B cell (primary cell): ENCODE measurements at regions not wholly inside any gene's neighbourhood (a gene's known extent, or its start where the extent isn't known, plus 50 kb on each side); places are given as distances from the start of the nearest gene placed in this dataset.

Experiments used
- ATAC-seq: fragments of 200-7000 bp; cut with Tn5 transposase; one replicate; pipeline ENCODE4 v1.10.0; 2021; ENCODE audit warnings: low read depth, mild to moderate bottlenecking, moderate number of reproducible peaks, moderate library complexity
- CTCF ChIA-PET: fragments of 350-600 bp; sonication (Branson Sonifier 250); formaldehyde crosslinking; loops from one replicate; lab custom pipeline; 2021; ENCODE audit warnings: antibody characterized with exemption, inconsistent platforms; lab: Charles Lee
- POLR2A ChIA-PET: fragments of 350-600 bp; sonication (Branson Sonifier 250); formaldehyde crosslinking; loops from one replicate; lab custom pipeline; 2021; ENCODE audit warnings: antibody characterized with exemption; lab: Charles Lee
- DNase-seq: peaks from one replicate; pipeline ENCODE4 v3.0.0; 2013
- H2AFZ ChIP-seq: 2 replicates; pipeline ENCODE4 v1.6.1; 2012; ENCODE audit warnings: mild to moderate bottlenecking, low read depth, low read length; ENCODE audit not compliant: insufficient read depth, poor library complexity, severe bottlenecking
- H3K27ac ChIP-seq, 2 donors: 1 replicate in 1 of 2; 2 replicates in 1 of 2; pipeline ENCODE4 v1.5.1; 2012 to 2013; ENCODE audit warnings: low read length in 2 of 2, mild to moderate bottlenecking in 2 of 2, moderate library complexity in 1 of 2
- H3K27me3 ChIP-seq, 4 experiments: fragments of 200-600 bp in 1 of 4; sonication (generic) in 1 of 4; replicated peaks in 1 of 4; 1 replicate in 2 of 4; 2 replicates in 2 of 4; pipeline versions ENCODE4 v1.6.1 to v1.7.0; 2013 to 2016; ENCODE audit warnings: low read length in 3 of 4, mild to moderate bottlenecking in 2 of 4, mixed read lengths in 1 of 4, moderate library complexity in 1 of 4; ENCODE audit not compliant: insufficient read depth in 4 of 4, control insufficient read depth in 3 of 4; ENCODE audit errors: control extremely low read depth in 1 of 4
- H3K36me3 ChIP-seq, 2 experiments: replicated peaks in 1 of 2; 1 replicate in 1 of 2; 2 replicates in 1 of 2; pipeline versions ENCODE4 v1.6.1 to v1.7.1; 2013; ENCODE audit warnings: low read length in 1 of 2; ENCODE audit not compliant: insufficient read depth in 2 of 2, control insufficient read depth in 1 of 2; ENCODE audit errors: control extremely low read depth in 1 of 2, extremely low read depth in 1 of 2
- H3K4me1 ChIP-seq, 2 donors: fragments of 200-600 bp in 1 of 2; sonication (generic) in 1 of 2; 1 replicate in 1 of 2; 2 replicates in 1 of 2; pipeline versions ENCODE4 v1.5.1 to v1.6.1; 2013 to 2017; ENCODE audit warnings: low read length in 2 of 2; ENCODE audit not compliant: control insufficient read depth in 2 of 2, insufficient read depth in 2 of 2
- H3K4me2 ChIP-seq: replicated peaks from 2 replicates; pipeline ENCODE3; 2012; ENCODE audit warnings: mild to moderate bottlenecking, low read depth, low read length; ENCODE audit not compliant: poor library complexity, severe bottlenecking
- H3K4me3 ChIP-seq, 5 experiments: fragments of 200-600 bp in 1 of 5; sonication (generic) in 1 of 5; 1 replicate in 3 of 5; 2 replicates in 2 of 5; pipeline versions ENCODE4 v1.5.1 to v1.7.0; 2011 to 2016; ENCODE audit warnings: low read length in 4 of 5, mild to moderate bottlenecking in 4 of 5, low read depth in 2 of 5, control low read depth in 1 of 5, moderate library complexity in 1 of 5; ENCODE audit not compliant: insufficient read depth in 1 of 5; ENCODE audit errors: control extremely low read depth in 1 of 5, extremely low read depth in 1 of 5
- H3K79me2 ChIP-seq: fragments of 200-600 bp; sonication (generic); one replicate; pipeline ENCODE4 v1.6.0; 2016; ENCODE audit warnings: low read length; ENCODE audit not compliant: control insufficient read depth, insufficient read depth
- H3K9ac ChIP-seq: fragments of 200-600 bp; sonication (generic); 2 replicates; pipeline ENCODE4 v1.6.1; 2017; ENCODE audit warnings: mild to moderate bottlenecking, low read length, moderate library complexity
- H3K9me3 ChIP-seq, 3 donors: one replicate each; pipeline versions ENCODE4 v1.6.1 to v1.7.1; 2013; ENCODE audit warnings: low read length in 2 of 3; ENCODE audit not compliant: control insufficient read depth in 2 of 3, insufficient read depth in 1 of 3; ENCODE audit errors: control extremely low read depth in 1 of 3
- H4K20me1 ChIP-seq: 2 replicates; pipeline ENCODE4 v1.6.0; 2012; ENCODE audit warnings: mild to moderate bottlenecking, low read length; ENCODE audit not compliant: insufficient read depth, control insufficient read depth, poor library complexity, severe bottlenecking
- H3K27ac Mint-ChIP-seq: one replicate; pipeline ENCODE4 v1.8.0; 2021; ENCODE audit warnings: mixed read lengths
- H3K27me3 Mint-ChIP-seq: one replicate; pipeline ENCODE4 v1.8.0; 2021; ENCODE audit warnings: mixed read lengths
- H3K4me1 Mint-ChIP-seq: one replicate; pipeline ENCODE4 v1.8.0; 2021; ENCODE audit warnings: mixed read lengths
- H3K4me3 Mint-ChIP-seq: one replicate; pipeline ENCODE4 v1.8.0; 2021; ENCODE audit warnings: mixed read lengths
- H3K9me3 Mint-ChIP-seq: one replicate; pipeline ENCODE4 v1.8.0; 2022; ENCODE audit warnings: mixed read lengths; ENCODE audit not compliant: insufficient read depth
- CTCF ChIP-seq: fragments of 200-600 bp; IDR thresholded peaks from one replicate; pipeline ENCODE4 v1.8.0; 2022; ENCODE audit warnings: antibody characterized with exemption, mild to moderate bottlenecking
- EZH2 ChIP-seq: IDR thresholded peaks from 2 replicates; pipeline ENCODE4 v1.6.1; 2012; ENCODE audit warnings: borderline replicate concordance, low read depth, mild to moderate bottlenecking, moderate library complexity, low read length; ENCODE audit not compliant: insufficient read depth, poor library complexity, severe bottlenecking
- WGBS: methylation state at CpG from one replicate; pipeline ENCODE4 v1.1.5; 2013; ENCODE audit warnings: missing lambda C conversion rate; ENCODE audit not compliant: insufficient coverage; 5-methylcytosine and 5-hydroxymethylcytosine counted together
- intact Hi-C: fragments of 100-400 bp; cut with micrococcal nuclease; formaldehyde crosslinking; loops from one replicate; pipeline ENCODE4 v1.10.0; 2022

- Histone ChIP-seq H3K79me2 (no peaks in the 10 kb centered on the region), H3K4me1 (no peaks in the 10 kb centered on the region), H3K9ac (no peak overlapping the region), H3K27me3 (no peaks in the 10 kb centered on the region), H4K20me1 (no peaks in the 10 kb centered on the region), H3K9me3 (peaks cover 0 to 21% (median 0%) of the 10 kb centered on the region in 3 donors), H3K27ac (no peak overlapping the region), H3K4me2 (no peak overlapping the region), H3K4me3 (no peak overlapping the region), H3K36me3 (no peaks in the 10 kb centered on the region), H2AFZ (no peak overlapping the region)
- ATAC-seq (no peak), DNase-seq (no peak)
- no peaks in the 10 kb centered on the region for H3K27me3 Mint-ChIP-seq
- H3K4me3 Mint-ChIP-seq = no peak overlapping the region
- ChIA-PET POLR2A (no interaction called here), CTCF (no interaction called here)
- no peak overlapping the region for H3K27ac Mint-ChIP-seq
- 95% methylated on average over 7 of the region's 7 CpGs for WGBS
- H3K4me1 Mint-ChIP-seq = no peaks in the 10 kb centered on the region
- H3K9me3 Mint-ChIP-seq = no peaks in the 10 kb centered on the region
- intact Hi-C loops = no loop called here
- no peak for TF ChIP-seq EZH2
- TF ChIP-seq CTCF = no peak
Measured at GRCh38 chr20:60961551-60961950, 290.5 kb upstream of the CDH4 start.

DNA sequence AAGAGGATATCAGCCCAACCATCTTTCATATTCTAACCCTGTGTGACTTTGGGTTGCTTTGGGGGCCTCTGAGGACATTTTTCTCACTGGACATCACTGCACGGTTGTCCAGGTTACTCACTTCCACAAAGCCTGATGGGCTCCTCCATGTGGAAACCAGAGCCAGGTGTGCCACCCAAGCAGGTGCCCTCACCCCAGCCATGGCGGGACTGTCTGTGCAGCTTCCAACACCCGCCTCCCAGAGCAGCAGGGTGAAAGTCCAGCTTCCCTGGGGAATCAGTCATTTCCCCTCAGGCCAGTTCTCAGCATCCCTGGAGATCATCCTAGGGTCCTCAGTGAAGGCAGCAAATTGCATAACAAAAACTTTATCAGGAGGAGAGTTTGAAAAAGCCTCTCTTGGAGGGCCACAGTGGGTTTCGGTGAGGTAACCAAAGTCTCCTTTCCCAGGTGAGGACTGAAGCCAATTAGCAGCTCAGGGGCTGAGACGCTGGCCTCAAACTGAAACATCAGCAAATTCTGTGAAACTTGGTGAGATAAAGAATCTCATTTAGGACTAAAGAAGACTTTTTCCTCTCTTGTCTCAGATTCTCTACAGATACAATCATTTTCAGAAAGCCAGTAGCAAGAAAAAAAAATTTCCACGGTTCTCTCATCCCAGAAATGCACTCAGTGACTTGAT, 289.6 kb upstream of the CDH4 start:
- ATAC-seq (no peak), DNase-seq (no peak)
- Mint-ChIP-seq H3K4me3 (no peak overlapping the region), H3K4me1 (no peaks in the 10 kb centered on the region), H3K27me3 (no peaks in the 10 kb centered on the region), H3K9me3 (no peaks in the 10 kb centered on the region), H3K27ac (no peak overlapping the region)
- H3K4me3 ChIP-seq = no peak overlapping the region
- TF ChIP-seq EZH2 (no peak), CTCF (no peak)
- no peak overlapping the region for H3K9ac ChIP-seq
- H3K4me1 ChIP-seq = no peaks in the 10 kb centered on the region
- WGBS = 80% methylated on average over 4 of the region's 6 CpGs
- H4K20me1 ChIP-seq = no peaks in the 10 kb centered on the region
- no peak overlapping the region for H3K27ac ChIP-seq
- peaks cover 0 to 25% (median 0%) of the 10 kb centered on the region in 3 donors for H3K9me3 ChIP-seq
- no peaks in the 10 kb centered on the region for H3K27me3 ChIP-seq
- POLR2A ChIA-PET = no interaction called here
- intact Hi-C loops = no loop called here
- H3K36me3 ChIP-seq = no peaks in the 10 kb centered on the region
- no peak overlapping the region for H3K4me2 ChIP-seq
- CTCF ChIA-PET = no interaction called here
- no peaks in the 10 kb centered on the region for H3K79me2 ChIP-seq
- no peak overlapping the region for H2AFZ ChIP-seq
